ENCODE measurements at regions not wholly inside any gene's neighbourhood (a gene's known extent, or its start where the extent isn't known, plus 50 kb on each side); places are given as distances from the start of the nearest gene placed in this dataset.

DNA sequence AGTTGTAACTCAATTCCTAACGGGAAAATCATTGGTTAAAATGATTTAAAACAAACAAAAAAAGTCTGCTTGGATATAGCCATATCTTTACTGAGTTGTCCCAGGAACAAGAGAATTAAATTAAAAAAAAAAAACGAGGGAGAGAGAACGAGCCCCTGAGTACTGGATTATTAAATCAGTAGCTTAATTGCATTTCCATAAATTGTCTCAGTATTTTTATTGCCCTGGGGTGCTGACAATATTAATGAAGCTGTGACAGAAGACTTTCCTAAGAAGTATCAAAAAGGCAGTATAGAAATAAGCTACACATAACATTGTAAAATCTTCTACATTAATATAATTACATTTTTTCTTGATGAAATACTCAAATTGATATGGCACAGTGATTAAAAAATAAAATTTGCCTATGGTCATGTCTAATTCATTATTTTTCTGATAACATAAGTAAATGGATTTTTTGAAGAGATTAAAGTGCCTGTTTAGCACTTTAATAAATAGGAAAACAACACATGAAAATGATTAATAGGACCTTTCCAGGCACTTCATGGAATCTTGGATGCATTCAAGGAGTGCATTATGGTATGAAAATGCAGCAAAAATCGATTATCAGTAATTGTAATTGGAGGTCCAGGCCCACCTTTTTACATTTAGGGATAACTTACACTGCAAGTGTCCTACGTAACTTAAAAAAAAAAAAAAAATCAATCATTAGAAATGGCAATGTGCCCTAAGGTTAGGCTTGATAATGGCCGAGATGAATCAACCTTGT lies 2233.4 kb downstream of the ARAP2 start:
- TF ChIP-seq, protein P1, sequence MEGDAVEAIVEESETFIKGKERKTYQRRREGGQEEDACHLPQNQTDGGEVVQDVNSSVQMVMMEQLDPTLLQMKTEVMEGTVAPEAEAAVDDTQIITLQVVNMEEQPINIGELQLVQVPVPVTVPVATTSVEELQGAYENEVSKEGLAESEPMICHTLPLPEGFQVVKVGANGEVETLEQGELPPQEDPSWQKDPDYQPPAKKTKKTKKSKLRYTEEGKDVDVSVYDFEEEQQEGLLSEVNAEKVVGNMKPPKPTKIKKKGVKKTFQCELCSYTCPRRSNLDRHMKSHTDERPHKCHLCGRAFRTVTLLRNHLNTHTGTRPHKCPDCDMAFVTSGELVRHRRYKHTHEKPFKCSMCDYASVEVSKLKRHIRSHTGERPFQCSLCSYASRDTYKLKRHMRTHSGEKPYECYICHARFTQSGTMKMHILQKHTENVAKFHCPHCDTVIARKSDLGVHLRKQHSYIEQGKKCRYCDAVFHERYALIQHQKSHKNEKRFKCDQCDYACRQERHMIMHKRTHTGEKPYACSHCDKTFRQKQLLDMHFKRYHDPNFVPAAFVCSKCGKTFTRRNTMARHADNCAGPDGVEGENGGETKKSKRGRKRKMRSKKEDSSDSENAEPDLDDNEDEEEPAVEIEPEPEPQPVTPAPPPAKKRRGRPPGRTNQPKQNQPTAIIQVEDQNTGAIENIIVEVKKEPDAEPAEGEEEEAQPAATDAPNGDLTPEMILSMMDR (IDR thresholded peaks at IDR 0.05), result no peak
- no peaks in the 10 kb centered on the region for H3K9me3 ChIP-seq
- H3K4me1 ChIP-seq, result no peaks in the 10 kb centered on the region
- H3K27ac ChIP-seq, result no peak overlapping the region
- WGBS, 2 donors, result 66 to 74% methylated on average over 6 of the region's 6 CpGs
- intact Hi-C loops (cut with DNase I), result no loop called here
- H3K36me3 ChIP-seq, result no peaks in the 10 kb centered on the region
- DNase-seq (no peak), ATAC-seq (no peak)
- no peak overlapping the region for H3K4me3 ChIP-seq
- H3K27me3 ChIP-seq, result no peaks in the 10 kb centered on the region

DNA sequence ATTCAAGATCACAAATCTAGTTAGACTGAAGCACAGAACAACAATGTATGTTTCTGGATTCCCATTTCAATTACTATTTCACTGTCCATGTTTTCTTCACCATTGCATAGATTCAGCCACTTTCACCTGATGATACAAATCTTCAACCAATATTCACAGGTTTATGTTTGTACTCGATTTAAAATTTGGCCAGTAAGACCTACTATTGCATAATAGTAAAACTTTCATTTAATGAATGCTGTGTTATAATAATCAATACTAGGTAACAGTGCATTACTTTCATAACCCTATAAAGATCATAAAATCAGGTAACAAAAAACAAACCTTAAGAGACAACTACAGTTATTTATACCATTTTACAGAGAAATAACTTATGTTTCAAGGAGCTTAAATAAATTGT lies 2209.1 kb downstream of the ARAP2 start:
- intact Hi-C loops (cut with DNase I), result no loop called here
- H3K4me1 ChIP-seq, result no peaks in the 10 kb centered on the region
- TF ChIP-seq, protein P1 (IDR thresholded peaks at IDR 0.05), result no peak
- no peak for ATAC-seq
- H3K36me3 ChIP-seq, result no peaks in the 10 kb centered on the region
- H3K27me3 ChIP-seq, result no peaks in the 10 kb centered on the region
- no peak overlapping the region for H3K27ac ChIP-seq
- peaks cover 0 to 5% (median 0%) of the 10 kb centered on the region in 11 donors for H3K9me3 ChIP-seq
- WGBS, 2 donors, result 82 to 85% methylated on average over 1 of the region's 1 CpG
- no peak for DNase-seq
- H3K4me3 ChIP-seq, result no peak overlapping the region

DNA sequence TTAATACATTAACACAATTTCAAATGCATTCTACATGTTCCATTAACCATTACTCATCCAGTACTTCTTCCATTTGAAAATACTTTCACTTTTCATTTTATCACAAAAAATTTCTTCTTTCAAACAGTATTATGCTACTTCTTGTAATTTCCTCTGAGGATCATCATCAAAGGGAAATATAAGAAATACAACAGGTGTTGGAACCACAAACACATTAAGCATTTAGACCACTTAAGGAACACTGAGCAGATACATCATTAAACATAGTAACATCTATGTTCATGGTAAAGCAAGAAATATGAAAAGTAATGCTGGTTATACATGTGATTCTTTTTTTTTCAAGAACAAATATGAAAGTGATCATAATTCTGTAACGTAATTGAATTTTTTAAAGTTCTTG lies 2207.0 kb downstream of the ARAP2 start:
- H3K27ac ChIP-seq, result no peak overlapping the region
- WGBS, 2 donors, result 86 to 92% methylated on average over 1 of the region's 1 CpG
- no peak overlapping the region for H3K4me3 ChIP-seq
- H3K36me3 ChIP-seq, result no peaks in the 10 kb centered on the region
- ATAC-seq (no peak), DNase-seq (no peak)
- peaks cover 0 to 5% (median 0%) of the 10 kb centered on the region in 11 donors for H3K9me3 ChIP-seq
- no peaks in the 10 kb centered on the region for H3K4me1 ChIP-seq
- no peaks in the 10 kb centered on the region for H3K27me3 ChIP-seq
- intact Hi-C loops (cut with DNase I), result no loop called here
- TF ChIP-seq, protein P1 (IDR thresholded peaks at IDR 0.05), result no peak

DNA sequence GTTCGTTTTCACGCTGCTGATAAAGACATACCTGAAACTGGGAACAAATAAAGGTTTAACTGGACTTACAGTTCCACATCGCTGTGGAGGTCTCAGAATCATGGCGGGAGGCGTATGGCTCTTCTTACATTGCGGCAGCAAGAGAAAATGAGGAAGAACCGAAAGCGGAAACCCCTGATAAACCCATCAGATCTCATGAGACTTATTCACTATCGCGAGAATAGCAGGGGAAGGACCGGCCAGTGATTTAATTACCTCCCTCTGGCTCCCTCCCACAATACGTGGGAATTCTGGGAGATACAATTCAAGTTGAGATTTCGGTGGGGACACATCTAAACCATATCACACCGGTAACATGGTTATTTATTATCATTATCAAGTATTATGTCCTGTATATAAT lies 2204.5 kb downstream of the ARAP2 start:
- intact Hi-C loops (cut with DNase I), result no loop called here
- Histone ChIP-seq H3K9me3 (peaks cover 0 to 5% (median 0%) of the 10 kb centered on the region in 11 donors), H3K4me3 (no peak overlapping the region), H3K27ac (no peak overlapping the region), H3K27me3 (no peaks in the 10 kb centered on the region), H3K4me1 (no peaks in the 10 kb centered on the region), H3K36me3 (no peaks in the 10 kb centered on the region)
- no peak for ATAC-seq
- no peak for DNase-seq
- TF ChIP-seq, protein P1 (IDR thresholded peaks at IDR 0.05), result no peak
- 93 to 95% methylated on average over 14 of the region's 14 CpGs for whole genome bisulfite sequencing, 2 donors
